Fibroblast of villous mesenchyme (primary cell): ENCODE measurements at regions not wholly inside any gene's neighbourhood (a gene's known extent, or its start where the extent isn't known, plus 50 kb on each side); places are given as distances from the start of the nearest gene placed in this dataset.

Experiments used
- DNase-seq: peaks from one replicate; pipeline ENCODE4 v3.0.0-alpha.2; 2010; ENCODE audit warnings: low read depth
- H3K4me3 ChIP-seq: 2 replicates; pipeline ENCODE4 v1.5.1; 2011; ENCODE audit warnings: low read depth, mild to moderate bottlenecking, low read length
- TF ChIP-seq, protein P1 (sequence below): IDR thresholded peaks from 2 replicates; pipeline ENCODE4 v1.5.1; 2012; ENCODE audit warnings: low read depth, mild to moderate bottlenecking, low read length; ENCODE audit not compliant: insufficient read depth

- no peak overlapping the region for H3K4me3 ChIP-seq
- TF ChIP-seq, protein P1, sequence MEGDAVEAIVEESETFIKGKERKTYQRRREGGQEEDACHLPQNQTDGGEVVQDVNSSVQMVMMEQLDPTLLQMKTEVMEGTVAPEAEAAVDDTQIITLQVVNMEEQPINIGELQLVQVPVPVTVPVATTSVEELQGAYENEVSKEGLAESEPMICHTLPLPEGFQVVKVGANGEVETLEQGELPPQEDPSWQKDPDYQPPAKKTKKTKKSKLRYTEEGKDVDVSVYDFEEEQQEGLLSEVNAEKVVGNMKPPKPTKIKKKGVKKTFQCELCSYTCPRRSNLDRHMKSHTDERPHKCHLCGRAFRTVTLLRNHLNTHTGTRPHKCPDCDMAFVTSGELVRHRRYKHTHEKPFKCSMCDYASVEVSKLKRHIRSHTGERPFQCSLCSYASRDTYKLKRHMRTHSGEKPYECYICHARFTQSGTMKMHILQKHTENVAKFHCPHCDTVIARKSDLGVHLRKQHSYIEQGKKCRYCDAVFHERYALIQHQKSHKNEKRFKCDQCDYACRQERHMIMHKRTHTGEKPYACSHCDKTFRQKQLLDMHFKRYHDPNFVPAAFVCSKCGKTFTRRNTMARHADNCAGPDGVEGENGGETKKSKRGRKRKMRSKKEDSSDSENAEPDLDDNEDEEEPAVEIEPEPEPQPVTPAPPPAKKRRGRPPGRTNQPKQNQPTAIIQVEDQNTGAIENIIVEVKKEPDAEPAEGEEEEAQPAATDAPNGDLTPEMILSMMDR, result no peak
- no peak for DNase-seq
Observed at GRCh38 chr6:167392631-167393316, 67.9 kb downstream of the TTLL2 start.

DNA sequence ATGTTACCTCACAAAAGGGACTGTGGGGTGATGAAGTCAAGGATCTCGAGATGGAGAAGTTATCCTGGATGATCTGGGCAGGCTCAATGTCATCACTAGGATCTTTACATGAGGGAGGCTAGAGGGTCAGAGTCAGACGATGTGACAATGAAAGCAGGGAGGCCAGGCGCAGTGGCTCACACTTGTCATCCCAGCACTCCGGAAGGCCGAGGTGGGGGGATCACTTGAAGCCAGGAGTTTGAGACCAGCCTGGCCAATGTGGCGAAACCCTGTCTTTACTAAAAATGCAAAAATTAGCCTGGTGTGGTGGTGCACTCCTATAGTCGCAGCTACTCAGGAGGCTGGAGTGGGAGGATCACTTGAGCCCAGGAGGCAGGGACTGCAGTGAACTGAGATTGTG is 68.8 kb downstream of the TTLL2 start:
- no peak for DNase-seq
- TF ChIP-seq, protein P1, result no peak
- no peak overlapping the region for H3K4me3 ChIP-seq

GRCh38 chr6:167394339-167394738 is 69.5 kb downstream of the TTLL2 start:
- TF ChIP-seq, protein P1, result no peak
- DNase-seq, result no peak
- no peak overlapping the region for H3K4me3 ChIP-seq

GRCh38 chr6:167394820-167395219 is 69.9 kb downstream of the TTLL2 start:
- no peak overlapping the region for H3K4me3 ChIP-seq
- TF ChIP-seq, protein P1, result no peak

DNA sequence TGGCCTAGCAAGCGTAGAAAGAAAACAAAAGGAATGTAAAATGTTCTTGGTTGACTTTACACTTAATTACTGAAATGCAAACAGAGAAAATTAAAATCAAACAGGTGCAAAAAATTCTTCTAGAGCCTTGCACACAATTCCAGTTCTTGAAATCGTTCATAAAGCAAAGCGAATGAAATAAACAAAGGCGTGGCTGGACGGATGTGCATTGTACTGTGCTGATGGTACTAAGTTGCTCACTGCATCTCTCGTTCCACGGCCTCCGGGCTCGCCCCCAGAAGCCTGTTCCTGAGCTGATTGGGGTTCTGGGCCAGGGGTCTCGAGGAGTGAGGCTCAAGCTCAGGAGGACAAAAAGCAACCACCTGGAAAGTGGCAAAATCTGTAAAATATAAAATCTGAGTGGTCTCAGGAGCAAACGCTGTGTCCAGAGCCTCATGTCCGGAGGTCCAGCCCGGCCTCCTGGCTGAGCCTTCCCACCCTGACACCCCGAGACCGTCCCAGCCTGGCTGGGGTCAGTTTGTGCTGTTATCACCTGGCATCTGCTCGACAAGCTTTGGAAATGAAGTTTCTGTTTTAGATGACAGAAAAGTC is 71.3 kb downstream of the TTLL2 start:
- no peak for DNase-seq
- TF ChIP-seq, protein P1, result no peak
- no peak overlapping the region for H3K4me3 ChIP-seq

More at GRCh38 chr6:167394820-167395219, 69.9 kb downstream of the TTLL2 start:
- DNase-seq, result no peak

DNA sequence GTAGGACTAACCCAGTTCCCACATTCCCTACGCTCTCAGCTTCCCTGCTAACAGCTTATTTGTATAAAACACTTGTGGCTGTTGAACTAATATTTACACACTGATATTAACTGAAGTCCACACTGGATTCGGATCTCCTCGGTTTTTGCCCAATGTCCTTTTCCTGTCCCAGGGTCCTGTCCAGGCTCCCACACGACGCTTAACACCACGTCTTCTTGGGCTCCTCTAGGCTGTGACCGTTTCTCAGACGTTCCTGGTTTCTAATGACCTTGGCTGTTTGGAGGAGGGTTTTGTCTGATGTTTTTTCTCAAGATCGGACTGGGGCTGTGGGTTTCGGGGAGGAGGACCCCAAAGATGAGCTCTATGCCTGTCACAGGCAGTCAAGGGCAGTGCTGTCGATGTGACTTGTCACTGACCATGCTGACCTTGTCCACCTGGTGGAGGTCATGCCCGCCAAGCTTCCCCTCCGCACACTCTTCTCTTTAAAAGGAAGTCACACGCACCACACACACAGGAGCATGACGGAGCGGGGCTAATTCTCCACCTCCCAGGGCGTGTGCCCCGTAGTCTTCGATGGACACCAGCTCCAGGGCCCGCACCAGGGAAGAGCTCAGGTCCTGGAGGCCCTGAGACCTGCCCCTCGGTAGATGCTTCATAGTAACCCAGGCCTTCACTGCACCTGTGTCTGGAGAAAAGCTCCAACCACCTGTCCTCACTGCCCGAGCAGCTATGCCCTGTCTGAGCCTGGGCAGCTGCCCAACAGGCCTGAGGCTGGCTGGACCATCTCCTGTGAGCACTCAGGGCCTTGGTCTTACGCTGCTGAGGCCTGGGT is 72.0 kb downstream of the TTLL2 start:
- TF ChIP-seq, protein P1, result no peak
- no peak for DNase-seq
- no peak overlapping the region for H3K4me3 ChIP-seq
